ENCODE measurements at regions not wholly inside any gene's neighbourhood (a gene's known extent, or its start where the extent isn't known, plus 50 kb on each side); places are given as distances from the start of the nearest gene placed in this dataset.
"Not testable (repeated sequence)": the region's sequence is repeated elsewhere in the genome, so short reads cannot be mapped to it uniquely, and the experiment has no call there.

- DNase-seq (ENCODE audit: low read depth): not testable (repeated sequence)
These were observed 109.7 kb upstream of the ZNG1E start for GRCh38 chr9:65566018-65566417.

GRCh38 chr9:65519018-65519417 lies 156.7 kb upstream of the ZNG1E start:
- DNase-seq (ENCODE audit: low read depth): not testable (repeated sequence)

GRCh38 chr9:65514465-65514864 lies 161.3 kb upstream of the ZNG1E start:
- DNase-seq (ENCODE audit: low read depth): not testable (repeated sequence)

- DNase-seq (ENCODE audit: low read depth): not testable (repeated sequence)
These were observed 167.8 kb upstream of the ZNG1E start for GRCh38 chr9:65507897-65508296.

GRCh38 chr9:65504686-65505085 lies 171.0 kb upstream of the ZNG1E start:
- DNase-seq (ENCODE audit: low read depth): not testable (repeated sequence)

- not testable (repeated sequence) for DNase-seq (ENCODE audit: low read depth)
These were observed 172.0 kb upstream of the ZNG1E start for GRCh38 chr9:65503696-65504095.

GRCh38 chr9:65482890-65483289 lies 192.8 kb upstream of the ZNG1E start:
- not testable (repeated sequence) for DNase-seq (ENCODE audit: low read depth)

GRCh38 chr9:65481291-65481690 lies 194.4 kb upstream of the ZNG1E start:
- DNase-seq (ENCODE audit: low read depth): not testable (repeated sequence)

- DNase-seq (ENCODE audit: low read depth): not testable (repeated sequence)
These were observed 189.9 kb upstream of the FOXD4L5 start for GRCh38 chr9:65474891-65475290.

- DNase-seq (ENCODE audit: low read depth): not testable (repeated sequence)
These were observed 188.2 kb upstream of the FOXD4L5 start for GRCh38 chr9:65473059-65473822.

GRCh38 chr9:65471106-65471505 lies 186.1 kb upstream of the FOXD4L5 start:
- not testable (repeated sequence) for DNase-seq (ENCODE audit: low read depth)

- not testable (repeated sequence) for DNase-seq (ENCODE audit: low read depth)
These were observed 182.1 kb upstream of the FOXD4L5 start for GRCh38 chr9:65466911-65467734.

- DNase-seq (ENCODE audit: low read depth): not testable (repeated sequence)
These were observed 180.4 kb upstream of the FOXD4L5 start for GRCh38 chr9:65465246-65465895.

GRCh38 chr9:65462476-65462875 lies 177.5 kb upstream of the FOXD4L5 start:
- DNase-seq (ENCODE audit: low read depth): not testable (repeated sequence)

GRCh38 chr9:65459756-65460320 lies 174.8 kb upstream of the FOXD4L5 start:
- DNase-seq (ENCODE audit: low read depth): no peak

GRCh38 chr9:65458992-65459391 lies 174.0 kb upstream of the FOXD4L5 start:
- DNase-seq (ENCODE audit: low read depth): no peak

- no peak for DNase-seq (ENCODE audit: low read depth)
These were observed 173.5 kb upstream of the FOXD4L5 start for GRCh38 chr9:65458465-65458864.

- DNase-seq (ENCODE audit: low read depth): not testable (repeated sequence)
These were observed 172.0 kb upstream of the FOXD4L5 start for GRCh38 chr9:65456991-65457390.

- not testable (repeated sequence) for DNase-seq (ENCODE audit: low read depth)
These were observed 171.0 kb upstream of the FOXD4L5 start for GRCh38 chr9:65455751-65456647.

GRCh38 chr9:65455136-65455535 lies 170.1 kb upstream of the FOXD4L5 start:
- DNase-seq (ENCODE audit: low read depth): not testable (repeated sequence)

- DNase-seq (ENCODE audit: low read depth): not testable (repeated sequence)
These were observed 169.7 kb upstream of the FOXD4L5 start for GRCh38 chr9:65454666-65455065.

All from stimulated activated CD8-positive, alpha-beta memory T cell treated with anti-CD3 and anti-CD28 coated beads, Interleukin-12 subunit alpha, Interleukin-12 subunit beta, amount 100 ng/mL, for 1 hour (primary cell).